GM23248 (cell line): ENCODE measurements at regions not wholly inside any gene's neighbourhood (a gene's known extent, or its start where the extent isn't known, plus 50 kb on each side); places are given as distances from the start of the nearest gene placed in this dataset.

Experiments
- EZH2 ChIP-seq: fragments of 200-600 bp; sonication (generic); IDR thresholded peaks from 2 replicates; pipeline ENCODE4 v1.6.1; 2018; ENCODE audit warnings: antibody characterized with exemption, mild to moderate bottlenecking; ENCODE audit not compliant: insufficient read depth, poor library complexity, severe bottlenecking
- EZH2phosphoT487 ChIP-seq: fragments of 200-600 bp; sonication (generic); IDR thresholded peaks from 2 replicates; pipeline ENCODE4 v1.6.1; 2018; ENCODE audit warnings: antibody characterized with exemption, moderate library complexity, mild to moderate bottlenecking, low read depth; ENCODE audit not compliant: insufficient read depth

- TF ChIP-seq EZH2 (no peak), EZH2phosphoT487 (no peak)
These were observed 218.1 kb downstream of the SP3 start for GRCh38 chr2:173747035-173747434.
